Hypothalamus (tissue), 51 donors: ENCODE measurements at regions not wholly inside any gene's neighbourhood (a gene's known extent, or its start where the extent isn't known, plus 50 kb on each side); places are given as distances from the start of the nearest gene placed in this dataset.
A peak's percentile ranks its signal among the peaks of the same experiment; 100 is the strongest.

Source experiments
- DNase-seq, 51 donors: peaks; one replicate each; lab custom pipeline; 2025; lab: John Stamatoyannopoulos, UW

DNA sequence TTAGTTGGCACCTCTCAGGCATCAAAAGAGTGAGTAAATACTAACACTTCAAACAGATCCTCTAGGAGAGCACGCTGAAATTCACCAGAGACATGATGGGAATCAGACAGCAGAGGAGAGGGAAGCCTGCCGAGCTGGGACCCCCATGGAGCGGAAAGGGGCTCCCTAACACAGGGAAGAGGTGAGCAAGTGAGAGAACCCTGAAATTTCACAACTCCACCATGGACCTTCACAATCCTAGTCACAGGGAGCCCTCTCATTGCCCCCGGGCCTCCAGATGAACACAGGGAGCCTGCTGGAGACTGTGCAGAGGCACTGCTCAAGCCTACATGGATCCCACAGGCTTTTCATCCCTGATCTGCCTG, 59.2 kb upstream of the ANTXRL start:
- DNase-seq = no peak

DNA sequence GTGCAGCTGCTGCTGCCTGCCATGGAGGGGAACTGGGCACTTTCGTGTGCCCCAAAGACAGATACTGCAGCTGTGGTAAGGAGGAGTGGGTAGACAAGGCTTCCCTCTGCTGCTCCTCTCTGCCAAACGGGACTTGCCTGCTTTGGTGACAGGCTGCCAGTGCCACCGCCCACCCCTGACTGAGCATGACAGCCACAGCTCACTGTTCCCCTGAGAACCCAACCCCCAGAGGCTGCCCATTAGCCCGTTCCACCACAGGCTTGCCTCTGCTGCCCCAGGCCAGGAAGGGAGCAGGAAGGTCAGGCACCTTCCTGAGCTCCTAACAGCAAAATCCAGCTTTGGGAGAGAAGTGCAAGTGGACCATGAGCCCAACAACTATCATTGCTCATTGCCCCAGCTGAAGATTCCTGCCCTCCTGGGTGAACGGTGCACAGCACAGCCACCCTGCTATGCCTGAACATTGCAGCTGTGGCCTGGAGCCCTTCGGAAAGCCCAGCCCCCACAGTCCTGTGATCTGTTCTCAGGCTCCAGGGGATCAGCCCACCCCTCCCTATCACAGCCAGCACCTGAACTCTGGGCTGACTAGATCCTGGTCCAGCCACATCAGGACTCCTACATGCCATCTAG, 58.7 kb upstream of the ANTXRL start:
- DNase-seq = peak in 1 of 51 donors; percentile 23

DNA sequence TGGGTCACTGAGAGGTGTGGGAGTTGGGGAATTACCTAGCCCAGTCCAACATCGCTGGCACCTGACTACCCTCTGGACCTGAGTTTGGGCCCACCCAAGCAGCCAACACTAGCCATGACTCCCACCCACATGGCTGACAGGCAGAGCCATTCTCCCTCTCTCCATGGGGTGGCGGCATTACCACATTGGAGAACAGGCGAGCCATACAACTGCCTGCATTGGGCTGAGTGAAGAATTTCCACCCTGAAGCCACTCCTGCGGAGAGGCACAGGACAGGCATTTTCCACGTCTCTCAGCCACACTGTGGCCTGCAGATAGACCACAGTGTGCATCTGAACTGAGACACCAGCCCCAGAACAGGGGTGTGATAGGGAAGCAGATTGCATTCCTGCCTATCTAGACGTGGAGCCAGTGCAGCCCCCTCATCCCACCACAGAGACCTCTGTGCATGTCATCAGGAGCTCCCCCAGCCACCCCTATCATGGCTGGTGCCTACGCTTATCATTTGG, 58.2 kb upstream of the ANTXRL start:
- peak in 41 of 51 donors; percentile 6 to 76 (median 55) for DNase-seq

DNA sequence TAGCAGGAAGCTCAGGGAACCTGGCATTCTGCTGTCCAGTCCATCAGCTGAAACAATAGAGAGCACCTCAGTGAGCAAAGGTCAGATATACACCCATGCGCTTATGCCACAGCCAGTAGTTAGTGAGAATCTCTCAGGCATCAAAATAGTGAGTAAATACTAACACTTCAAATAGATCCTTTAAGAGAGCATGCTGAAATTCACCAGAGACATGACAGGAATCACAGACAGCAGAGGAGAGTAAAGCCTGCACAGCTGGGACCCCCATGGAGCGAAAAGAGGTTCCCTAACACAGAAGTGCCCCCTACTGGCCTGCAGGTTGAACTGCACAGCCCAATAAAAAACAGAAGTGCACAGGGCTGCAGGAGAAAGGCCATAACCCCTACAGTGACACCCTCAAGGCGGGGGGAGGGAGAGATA, 57.6 kb upstream of the ANTXRL start:
- peak in 1 of 51 donors; percentile 5 for DNase-seq

DNA sequence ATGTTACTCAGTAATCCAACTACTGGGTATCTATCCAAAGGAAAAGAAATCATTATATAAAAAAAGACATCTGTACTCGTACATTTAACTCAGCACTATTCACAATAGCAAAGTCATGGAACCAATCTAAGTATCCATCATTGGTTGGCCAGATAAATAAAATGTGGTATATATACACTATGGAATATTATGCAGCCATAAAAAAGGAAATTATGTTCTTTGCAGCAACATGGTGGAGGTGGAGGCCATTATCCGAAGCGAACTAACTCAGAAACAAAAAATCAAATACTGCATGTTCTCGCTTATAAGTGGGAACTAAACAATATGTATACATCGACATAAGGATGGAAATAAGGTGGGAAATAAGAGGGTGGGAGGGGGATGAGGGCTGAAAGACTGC, 56.2 kb upstream of the ANTXRL start:
- DNase-seq = no peak

DNA sequence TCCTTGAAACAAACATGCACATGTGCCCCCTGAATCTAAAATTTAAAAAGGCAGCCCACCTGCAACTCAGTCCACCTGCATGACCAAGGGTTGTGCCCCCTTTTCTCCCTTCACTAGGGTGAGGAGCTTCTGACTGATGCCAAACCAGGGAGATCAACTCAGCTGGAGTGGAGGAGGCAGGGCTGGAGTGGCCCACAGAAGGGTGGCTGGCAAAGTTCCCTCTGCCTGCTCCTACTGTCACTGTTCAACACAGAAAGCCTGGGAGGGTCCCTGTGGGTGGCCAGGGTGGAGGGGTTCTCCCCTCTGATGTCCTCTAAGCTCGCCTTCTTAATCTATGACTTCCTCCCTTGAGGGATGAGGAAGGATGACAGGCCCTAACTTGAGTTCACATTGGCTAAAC, 55.7 kb upstream of the ANTXRL start:
- DNase-seq = no peak

DNA sequence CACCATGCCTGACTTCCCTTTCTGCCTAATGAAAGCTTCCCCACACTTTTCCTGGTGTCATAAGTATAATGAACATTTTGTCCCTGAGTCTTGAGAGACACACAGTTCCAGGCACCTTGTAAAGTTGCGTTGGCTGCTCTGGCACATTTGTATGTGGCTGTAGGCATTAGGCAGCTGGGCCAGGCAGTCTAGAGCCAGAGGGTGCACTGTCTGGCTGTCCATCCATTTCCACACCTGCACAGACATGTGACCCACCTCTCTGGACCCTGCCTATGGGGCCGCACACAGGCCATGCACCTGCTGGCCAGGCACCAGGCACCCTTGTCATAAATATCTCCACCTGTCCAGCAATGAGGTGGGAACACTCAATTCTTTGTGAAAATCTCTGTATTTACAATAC, 54.7 kb upstream of the ANTXRL start:
- no peak for DNase-seq

DNA sequence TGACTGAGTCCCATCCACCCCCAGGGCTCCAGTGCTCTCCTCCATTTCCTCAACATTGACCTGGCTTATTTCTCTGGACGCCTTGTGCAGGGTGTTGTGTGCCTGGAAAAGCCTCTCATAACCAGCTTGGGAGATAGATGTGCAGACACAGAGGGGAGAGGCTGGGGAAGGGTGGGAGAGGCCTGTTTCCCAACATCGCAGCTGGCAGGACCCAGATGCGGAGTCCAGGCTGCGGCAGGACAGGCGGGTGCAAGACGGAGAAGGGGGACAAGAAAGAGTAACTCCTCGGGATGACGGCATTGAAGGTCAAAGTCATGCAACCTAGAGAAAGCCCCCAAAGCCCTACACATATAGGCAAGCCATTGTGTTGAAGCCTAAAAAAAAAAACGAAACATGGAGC, 54.1 kb upstream of the ANTXRL start:
- no peak for DNase-seq

DNA sequence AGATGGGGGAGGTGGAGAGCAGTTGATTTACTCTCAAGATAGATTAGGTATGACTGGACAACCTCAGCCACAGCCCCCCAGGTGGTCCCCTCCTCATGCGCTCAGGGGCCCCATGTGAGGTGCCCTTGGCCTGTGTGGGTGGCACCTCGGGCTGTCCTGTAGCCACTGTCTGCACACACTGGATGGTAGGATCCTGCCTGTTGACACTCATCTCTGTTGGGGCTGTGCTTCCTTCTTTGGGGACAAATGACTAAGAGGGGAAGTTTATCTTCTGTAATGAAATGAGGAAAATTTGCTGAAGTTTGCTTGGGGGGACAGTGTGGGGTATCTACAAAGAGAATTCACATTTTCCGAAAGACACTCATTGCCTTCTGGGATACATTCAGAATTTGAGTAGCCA, 53.6 kb upstream of the ANTXRL start:
- no peak for DNase-seq

DNA sequence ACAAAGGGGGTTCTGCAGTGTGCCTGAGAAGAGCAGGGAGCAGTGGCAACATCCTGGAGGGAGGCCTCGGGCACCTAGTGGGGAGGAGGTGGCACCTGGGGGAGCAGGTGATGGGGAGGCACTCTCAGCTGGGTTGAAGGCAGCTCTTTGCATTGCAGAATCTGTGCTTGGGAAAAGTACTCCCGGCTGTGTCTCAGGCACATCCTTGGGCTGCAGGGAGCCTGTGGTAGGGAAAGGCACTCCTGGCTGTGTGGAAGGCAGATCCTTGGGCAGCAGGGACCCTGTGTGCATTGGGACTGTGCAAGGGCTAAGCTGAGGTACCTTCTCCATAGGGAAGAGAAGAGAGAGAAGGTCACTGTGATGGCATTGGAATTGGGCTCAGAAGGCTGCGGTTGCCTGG, 52.8 kb upstream of the ANTXRL start:
- DNase-seq = no peak

DNA sequence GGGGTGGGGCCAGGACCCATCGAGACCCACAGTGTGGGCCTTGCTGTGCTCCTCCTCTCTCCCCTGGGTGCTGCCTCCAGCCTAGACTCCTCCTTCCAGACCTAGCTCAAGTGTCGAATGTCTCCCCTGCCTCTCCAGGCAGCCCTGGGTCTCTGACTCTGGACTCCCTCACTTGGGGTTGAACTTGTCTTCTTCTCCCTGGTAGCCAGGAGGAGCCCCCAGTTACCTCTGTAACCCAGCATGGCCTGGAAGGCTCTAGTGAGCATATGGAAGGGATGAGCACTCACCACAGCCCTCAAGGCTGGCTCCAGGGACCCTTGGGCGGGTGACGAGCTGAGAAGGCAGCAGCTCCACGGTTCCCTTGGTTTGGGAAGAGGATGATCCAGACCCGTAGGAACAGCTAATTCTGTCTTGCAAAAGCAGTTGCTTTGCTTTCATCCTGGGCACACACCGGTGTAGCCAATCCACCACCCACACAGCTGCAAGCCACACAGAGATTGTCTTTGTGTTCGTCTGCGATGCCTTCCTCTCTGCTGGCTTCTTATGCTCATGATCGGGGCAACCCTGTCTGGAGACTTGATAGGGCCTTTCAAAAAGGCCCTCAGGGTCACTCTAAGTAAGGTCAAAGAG, 52.3 kb upstream of the ANTXRL start:
- no peak for DNase-seq

DNA sequence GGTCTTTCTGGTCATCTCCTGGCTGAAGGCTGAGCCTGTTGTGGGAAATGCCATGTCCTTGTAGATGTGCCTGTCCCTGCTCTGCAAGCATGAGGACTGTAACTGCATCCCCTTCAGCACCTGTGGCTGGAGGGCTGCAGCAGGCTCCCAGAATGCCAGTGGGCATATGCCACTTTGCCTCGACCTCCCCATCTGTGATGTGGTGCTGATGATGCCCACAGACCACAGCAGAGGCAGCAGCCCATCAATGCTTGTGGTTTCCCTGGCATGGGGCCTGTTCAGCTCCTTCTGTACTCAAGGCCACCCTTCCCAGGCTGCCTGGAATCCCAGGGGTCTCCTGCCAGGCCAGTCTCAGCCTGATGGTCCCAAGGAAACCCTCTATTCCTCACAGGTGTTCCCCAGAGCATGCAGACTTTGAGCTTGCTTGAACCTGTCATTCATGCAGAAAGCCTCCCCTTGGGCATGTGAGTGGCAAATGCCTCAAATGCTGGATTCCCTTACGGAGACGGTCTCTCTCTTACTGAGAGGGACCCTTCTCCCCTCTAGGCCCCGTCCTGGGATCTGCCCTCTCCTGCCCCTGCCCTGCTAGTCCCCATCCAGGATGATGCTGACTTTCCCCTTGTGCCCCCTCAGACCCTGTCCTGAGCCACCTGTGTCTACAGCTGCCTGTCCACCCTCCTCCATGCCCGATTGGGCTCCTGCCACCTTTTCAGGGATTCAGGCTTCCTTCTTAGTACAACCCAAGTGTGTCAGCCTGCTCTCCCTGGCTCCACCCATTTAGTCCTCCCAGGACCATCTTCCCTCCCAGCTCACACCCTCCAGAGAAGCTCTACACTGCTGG, 50.9 kb upstream of the ANTXRL start:
- no peak for DNase-seq

DNA sequence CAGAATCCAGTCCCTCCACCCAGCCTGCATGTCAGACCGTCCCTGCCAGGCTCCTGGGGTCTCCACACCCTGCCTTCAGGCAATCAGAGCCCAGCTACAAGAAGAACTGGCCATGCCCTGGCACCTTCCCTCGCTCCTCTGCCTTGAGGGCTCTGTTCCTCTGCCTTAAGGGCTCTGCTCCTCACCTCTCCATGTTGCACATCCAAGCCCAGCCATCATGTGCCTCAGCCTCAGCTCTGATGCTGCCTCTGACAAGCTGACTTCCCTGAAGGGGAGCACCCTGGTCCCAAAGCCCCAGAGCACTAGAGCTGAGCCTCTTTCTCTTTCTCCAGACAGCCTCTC, 50.3 kb upstream of the ANTXRL start:
- DNase-seq = no peak

DNA sequence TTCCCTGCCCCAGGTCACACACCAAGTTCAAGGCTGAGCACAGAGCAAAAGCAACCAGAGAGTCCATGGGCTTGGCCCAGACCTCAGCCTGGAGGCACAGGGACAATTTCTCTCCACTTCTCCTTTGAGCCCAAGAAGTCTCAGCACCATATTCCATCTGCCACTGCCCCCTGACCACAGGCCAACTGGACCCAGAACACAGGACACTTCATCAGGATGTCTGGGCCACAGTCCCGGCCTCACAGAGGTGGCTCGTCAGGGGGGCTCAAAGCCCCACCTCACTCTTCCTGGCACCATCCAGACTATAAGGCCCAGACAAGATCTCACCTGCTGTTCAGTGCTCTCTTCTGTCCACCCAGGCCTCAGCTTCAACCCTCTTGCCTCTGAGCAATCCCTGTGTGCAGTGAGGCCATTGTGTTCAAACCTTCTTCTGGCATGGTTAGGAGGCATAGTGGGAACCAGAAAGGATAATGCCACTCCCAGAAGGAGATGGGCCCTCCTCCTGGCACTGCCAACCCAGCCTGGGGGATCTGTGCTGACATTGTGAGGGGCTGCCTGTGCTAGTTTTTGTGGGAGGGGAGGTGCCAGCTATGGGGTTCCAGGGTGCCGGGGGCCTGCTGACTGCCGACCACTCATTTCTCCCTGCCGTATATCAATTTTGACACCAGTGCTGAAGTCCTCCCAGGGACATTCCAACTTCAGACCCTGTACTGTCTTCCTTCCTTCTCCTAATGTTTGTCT, 49.7 kb upstream of the ANTXRL start:
- no peak for DNase-seq
